GM12874 (cell line): ENCODE measurements at regions not wholly inside any gene's neighbourhood (a gene's known extent, or its start where the extent isn't known, plus 50 kb on each side); places are given as distances from the start of the nearest gene placed in this dataset.

Source experiments
- TF ChIP-seq, protein P1 (sequence below): IDR thresholded peaks from 2 replicates; pipeline ENCODE4 v1.5.1; 2011; ENCODE audit warnings: low read depth, mild to moderate bottlenecking, control low read depth, low read length, moderate library complexity; ENCODE audit not compliant: insufficient read depth

DNA sequence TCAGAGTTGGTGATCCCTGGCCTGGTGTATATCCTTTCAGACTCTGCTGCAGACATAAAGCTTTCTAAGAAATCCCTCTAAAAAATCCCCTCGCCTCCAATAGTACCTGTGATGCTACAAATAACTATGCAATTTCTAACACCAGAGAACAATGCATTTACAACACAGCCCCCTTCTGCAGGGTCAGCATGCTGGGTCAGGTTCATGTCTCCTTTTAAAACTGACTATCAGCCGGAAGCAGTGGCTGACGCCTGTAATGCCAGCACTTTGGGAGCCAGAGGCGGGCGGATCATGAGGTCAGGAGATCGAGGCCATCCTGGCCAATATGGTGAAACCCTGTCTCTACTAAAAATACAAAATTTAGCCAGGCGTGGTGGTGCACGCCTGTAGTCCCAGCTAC lies 77.0 kb upstream of the SPATA12 start:
- TF ChIP-seq, protein P1, sequence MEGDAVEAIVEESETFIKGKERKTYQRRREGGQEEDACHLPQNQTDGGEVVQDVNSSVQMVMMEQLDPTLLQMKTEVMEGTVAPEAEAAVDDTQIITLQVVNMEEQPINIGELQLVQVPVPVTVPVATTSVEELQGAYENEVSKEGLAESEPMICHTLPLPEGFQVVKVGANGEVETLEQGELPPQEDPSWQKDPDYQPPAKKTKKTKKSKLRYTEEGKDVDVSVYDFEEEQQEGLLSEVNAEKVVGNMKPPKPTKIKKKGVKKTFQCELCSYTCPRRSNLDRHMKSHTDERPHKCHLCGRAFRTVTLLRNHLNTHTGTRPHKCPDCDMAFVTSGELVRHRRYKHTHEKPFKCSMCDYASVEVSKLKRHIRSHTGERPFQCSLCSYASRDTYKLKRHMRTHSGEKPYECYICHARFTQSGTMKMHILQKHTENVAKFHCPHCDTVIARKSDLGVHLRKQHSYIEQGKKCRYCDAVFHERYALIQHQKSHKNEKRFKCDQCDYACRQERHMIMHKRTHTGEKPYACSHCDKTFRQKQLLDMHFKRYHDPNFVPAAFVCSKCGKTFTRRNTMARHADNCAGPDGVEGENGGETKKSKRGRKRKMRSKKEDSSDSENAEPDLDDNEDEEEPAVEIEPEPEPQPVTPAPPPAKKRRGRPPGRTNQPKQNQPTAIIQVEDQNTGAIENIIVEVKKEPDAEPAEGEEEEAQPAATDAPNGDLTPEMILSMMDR, result no peak

DNA sequence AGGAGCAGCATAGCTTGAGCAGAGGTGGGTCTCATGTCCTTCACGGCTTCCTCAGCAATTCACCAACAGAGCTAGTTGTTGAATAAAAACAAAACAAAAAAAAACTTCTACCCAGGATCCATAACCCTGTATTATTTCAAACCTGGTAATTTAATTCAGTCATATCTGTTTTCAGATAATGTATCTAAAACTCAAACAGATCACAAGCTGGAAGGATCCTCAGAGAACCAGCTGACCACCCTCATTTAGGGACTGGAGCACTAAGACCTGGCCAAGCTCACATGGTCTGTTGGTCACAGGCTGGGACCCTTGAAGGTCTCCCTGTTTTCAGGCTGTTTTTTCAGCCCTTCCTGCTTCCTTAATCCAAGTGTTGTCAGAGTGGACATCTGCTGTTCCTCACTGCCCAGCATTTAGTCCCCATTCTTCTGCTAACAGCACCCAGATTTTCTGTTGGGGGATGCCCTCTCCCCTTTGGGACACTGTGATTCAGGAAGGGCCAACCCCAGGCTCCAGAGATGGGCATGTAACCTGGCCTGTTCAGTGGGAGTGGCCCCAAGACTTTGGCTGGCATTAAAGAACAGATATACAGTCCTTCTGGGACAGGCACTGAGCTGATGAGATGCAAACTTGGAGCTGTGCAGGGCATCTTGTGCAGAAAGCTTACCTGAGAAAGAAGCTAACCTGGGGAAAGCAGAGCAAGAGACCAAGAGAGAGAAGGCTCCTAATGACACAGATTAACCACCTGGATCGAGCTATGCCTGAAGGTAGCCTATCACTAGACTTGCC lies 78.8 kb upstream of the SPATA12 start:
- TF ChIP-seq, protein P1, result no peak

DNA sequence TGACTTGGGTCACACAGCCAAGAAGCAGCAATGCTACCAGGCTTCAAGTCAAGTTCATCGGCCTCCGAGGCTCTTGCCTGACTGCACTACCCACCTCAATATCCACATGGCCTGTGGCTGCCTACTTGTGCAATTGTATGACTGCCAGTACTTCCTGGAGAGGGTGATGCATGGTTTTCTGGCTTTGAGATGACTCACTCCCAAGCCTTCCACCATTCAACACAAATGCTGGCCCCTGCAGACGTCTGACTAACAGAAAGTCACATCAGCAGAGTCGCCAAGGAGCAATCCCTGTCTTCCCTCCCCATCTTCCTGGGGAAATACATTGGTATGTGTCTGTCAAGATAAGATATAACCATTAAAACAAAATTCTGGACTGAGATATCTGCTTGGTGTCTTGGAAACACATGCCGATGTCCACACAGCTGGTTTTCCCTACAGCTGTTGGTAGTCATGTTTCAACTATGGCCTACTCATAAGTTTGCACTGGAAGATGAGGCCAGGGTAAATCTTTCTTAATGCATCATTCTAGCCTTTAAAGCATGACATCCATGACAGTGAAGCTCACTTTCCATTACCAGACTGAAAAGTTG lies 79.6 kb upstream of the SPATA12 start:
- TF ChIP-seq, protein P1, result no peak

DNA sequence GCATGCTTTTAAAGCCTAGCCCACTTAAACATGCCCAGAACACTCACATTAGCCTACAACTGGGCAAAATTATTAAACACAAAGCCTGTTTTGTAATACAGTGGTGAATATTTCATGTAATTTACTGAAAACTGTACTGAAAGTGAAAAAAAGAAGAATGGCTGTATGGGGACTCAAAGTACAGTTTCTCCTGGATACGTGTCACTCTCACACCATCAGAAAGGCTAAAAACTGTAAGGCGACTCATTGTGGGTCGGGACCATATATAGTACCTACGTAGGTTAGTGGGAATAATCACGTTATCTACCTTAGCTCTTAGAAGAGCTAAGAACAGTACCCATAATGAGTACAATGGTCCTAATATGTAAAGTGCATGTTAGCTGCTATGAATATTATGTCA lies 80.2 kb upstream of the SPATA12 start:
- TF ChIP-seq, protein P1, result no peak

DNA sequence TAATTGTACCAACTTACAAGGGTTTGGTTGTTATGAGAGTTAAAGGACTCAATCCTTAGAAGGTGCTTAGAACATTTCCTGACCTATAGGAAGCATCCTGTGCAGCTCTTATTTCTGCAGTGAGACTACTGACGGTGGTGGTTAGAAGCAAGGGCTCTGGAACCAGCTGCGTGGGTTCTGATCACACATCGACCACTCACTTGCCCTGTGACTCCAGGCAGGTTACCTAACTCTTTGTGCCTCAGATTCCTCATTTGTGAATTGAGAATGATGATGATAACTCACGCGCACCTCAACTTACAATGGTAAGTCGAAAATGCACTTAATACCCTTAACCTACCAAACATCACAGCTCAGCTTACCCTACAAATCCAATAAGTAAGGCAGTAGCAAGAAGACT lies 80.7 kb upstream of the SPATA12 start:
- TF ChIP-seq, protein P1, result no peak

DNA sequence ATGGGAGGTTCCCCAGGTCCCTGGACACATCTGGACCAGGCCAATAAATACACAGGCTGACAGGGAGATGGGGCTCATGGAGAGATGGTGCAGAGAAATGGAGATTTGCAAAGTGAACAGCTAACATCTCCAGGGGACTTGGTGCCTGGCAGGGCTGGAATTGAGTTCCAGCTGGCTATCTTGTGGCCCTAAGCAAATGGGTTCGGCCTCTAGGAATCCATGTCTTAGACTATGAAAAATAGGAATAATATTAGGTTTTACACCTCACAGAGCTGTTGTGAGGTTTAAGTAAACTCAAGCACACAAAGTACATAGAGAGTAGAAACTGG lies 82.9 kb upstream of the SPATA12 start:
- TF ChIP-seq, protein P1, result no peak

DNA sequence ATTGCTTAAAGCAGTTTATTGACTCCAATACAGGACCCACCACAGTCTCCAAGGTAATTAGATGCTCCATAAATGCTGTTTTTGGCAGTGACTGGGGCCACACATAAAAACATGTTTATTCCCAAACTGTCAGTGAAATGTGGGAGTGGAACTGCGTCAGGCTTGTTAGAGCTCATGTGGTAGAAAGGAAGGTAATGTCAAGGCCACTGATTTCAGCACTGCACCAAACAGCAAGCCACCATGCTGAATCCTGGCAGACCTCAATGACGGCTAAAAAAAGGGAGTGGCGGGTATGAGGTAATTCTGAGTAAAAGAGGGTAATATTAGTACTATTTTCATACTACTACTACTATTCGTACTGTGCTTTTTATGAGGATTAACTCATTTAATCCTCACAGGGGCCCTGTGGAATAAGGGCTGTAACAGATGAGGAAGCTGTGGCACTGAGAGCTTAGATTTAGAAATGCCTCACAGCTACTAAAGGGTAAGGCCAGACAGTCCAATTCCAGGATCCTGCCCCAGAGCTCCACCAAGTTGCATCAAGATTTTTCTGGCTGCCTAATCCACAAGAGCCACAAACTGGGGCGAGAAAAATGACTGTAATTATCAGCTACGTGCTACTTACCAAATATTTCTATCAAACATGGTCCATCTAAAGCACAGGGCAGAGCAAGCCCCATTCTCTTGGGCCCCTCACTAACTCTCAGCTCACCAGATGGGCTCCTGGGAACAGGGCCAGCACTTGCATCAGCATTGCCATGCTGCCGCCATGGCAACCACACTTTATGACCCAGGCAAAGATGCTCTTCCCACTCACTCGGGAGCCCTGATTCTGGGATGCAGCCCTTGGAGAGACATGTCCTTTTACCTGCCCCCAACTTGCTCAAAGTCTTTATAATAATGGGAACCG lies 83.6 kb upstream of the SPATA12 start:
- TF ChIP-seq, protein P1, result no peak
